ENCODE measurements at regions not wholly inside any gene's neighbourhood (a gene's known extent, or its start where the extent isn't known, plus 50 kb on each side); places are given as distances from the start of the nearest gene placed in this dataset.

DNA sequence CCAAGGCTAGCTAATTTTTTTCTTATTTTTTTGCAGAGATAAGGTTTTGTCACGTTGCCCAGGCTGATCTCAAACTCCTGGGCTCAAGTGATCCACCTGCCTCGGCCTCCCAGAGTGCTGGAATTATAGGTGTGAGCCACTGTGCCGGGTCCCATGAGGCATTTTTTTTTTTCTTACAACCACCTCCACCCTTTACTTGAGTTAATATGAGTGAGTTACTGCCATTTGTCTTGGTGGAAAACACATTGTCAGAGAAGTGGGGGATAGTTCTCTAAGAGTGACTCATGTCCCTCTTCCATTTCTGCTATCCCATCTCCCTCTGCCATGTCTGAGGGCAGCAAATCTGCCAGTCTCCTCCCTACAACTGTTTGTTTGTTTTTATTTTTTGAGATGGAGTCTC, 163.4 kb upstream of the CLINT1 start:
- peaks cover 19% of the 10 kb centered on the region for H3K4me1 ChIP-seq (ENCODE audit: insufficient read depth, low read length)
- ATAC-seq (no peak), DNase-seq (no peak)
- peaks cover 24% of the 10 kb centered on the region for H3K27me3 ChIP-seq (ENCODE audit: low read length)
- POLR2A ChIA-PET (ENCODE audit: unreplicated experiment), result no interaction called here
- no peak overlapping the region for H3K9ac ChIP-seq (ENCODE audit: low read length)
- no peaks in the 10 kb centered on the region for H3F3A ChIP-seq (ENCODE audit: low read length, unreplicated experiment)
- H3K9me2 ChIP-seq (replicated peaks; ENCODE audit: low read length), result no peaks in the 10 kb centered on the region
- CTCF ChIA-PET, result no interaction called here
- no peaks in the 10 kb centered on the region for H4K20me1 ChIP-seq (ENCODE audit: low read length)
- H3K79me2 ChIP-seq (ENCODE audit: low read length), result no peaks in the 10 kb centered on the region
- no peak overlapping the region for H3K4me3 ChIP-seq (ENCODE audit: low read length)
- TF ChIP-seq, protein P1, sequence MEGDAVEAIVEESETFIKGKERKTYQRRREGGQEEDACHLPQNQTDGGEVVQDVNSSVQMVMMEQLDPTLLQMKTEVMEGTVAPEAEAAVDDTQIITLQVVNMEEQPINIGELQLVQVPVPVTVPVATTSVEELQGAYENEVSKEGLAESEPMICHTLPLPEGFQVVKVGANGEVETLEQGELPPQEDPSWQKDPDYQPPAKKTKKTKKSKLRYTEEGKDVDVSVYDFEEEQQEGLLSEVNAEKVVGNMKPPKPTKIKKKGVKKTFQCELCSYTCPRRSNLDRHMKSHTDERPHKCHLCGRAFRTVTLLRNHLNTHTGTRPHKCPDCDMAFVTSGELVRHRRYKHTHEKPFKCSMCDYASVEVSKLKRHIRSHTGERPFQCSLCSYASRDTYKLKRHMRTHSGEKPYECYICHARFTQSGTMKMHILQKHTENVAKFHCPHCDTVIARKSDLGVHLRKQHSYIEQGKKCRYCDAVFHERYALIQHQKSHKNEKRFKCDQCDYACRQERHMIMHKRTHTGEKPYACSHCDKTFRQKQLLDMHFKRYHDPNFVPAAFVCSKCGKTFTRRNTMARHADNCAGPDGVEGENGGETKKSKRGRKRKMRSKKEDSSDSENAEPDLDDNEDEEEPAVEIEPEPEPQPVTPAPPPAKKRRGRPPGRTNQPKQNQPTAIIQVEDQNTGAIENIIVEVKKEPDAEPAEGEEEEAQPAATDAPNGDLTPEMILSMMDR (conservative IDR thresholded peaks at IDR 0.05; ENCODE audit: low read depth, low read length), result no peak
- TF ChIP-seq EZH2phosphoT487 (IDR thresholded peaks at IDR 0.05; ENCODE audit: borderline replicate concordance, low read length) (no peak), EZH2 (IDR thresholded peaks at IDR 0.05; ENCODE audit: low read length, unreplicated experiment) (no peak)
- intact Hi-C loops (cut with micrococcal nuclease), result no loop called here
- BruUV-seq (replicated peaks), result no TSS peak
- no peaks in the 10 kb centered on the region for H3K9me3 ChIP-seq (ENCODE audit: low read length)
- H3K36me3 ChIP-seq (ENCODE audit: low read depth, low read length), result no peaks in the 10 kb centered on the region
- H3K27ac ChIP-seq (ENCODE audit: low read length), result no peak overlapping the region
- no peak overlapping the region for H3K4me2 ChIP-seq (ENCODE audit: low read length)
- H2AFZ ChIP-seq (ENCODE audit: low read length), result no peak overlapping the region

DNA sequence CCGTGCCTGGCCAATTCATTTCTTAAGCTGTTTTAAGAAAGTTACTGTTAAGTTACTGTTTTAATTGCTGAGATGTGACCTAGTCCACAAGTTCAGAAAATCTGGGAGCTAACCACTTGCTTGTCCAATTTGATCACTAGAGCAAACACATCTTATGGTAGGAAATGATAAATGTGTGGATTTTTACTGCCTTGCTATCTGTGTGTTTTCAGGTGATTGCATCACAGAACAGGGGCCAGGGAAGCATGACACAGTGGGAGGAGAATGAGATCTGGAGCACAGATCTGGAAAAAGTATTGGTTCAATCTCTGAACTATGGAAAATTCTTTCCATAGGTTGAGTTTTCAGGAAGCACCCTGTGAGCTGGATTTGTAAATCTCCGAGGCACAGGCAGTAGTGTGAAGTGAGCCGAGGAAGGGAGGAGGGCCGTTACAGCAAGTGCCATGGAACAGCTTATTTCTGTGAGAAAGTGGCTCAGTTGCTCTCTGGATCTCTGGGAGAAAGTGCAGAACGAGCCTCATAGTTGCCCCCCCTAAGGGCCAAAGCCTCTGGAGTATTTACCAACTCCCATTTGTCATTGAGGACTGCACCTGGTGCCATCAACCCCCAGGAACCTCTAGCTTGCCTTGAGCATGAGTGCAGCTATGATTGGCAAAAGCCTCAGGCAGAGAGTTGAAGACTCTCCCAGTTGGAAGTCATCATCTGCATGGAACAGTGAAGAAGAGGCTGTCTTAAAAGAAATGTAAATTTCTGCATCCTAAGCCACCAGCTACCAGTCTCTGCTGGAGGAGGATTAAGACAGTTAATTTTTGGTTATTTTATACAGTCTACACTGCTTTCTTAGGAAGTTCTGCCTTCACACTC, 161.8 kb upstream of the CLINT1 start:
- Histone ChIP-seq H2AFZ (ENCODE audit: low read length) (no peak overlapping the region), H3K9me2 (replicated peaks; ENCODE audit: low read length) (no peaks in the 10 kb centered on the region), H3K4me2 (ENCODE audit: low read length) (no peak overlapping the region), H3K27me3 (ENCODE audit: low read length) (peaks cover 15% of the 10 kb centered on the region; the same call in 1 of the 2 replicates), H3K79me2 (ENCODE audit: low read length) (no peaks in the 10 kb centered on the region), H3K27ac (ENCODE audit: low read length) (no peak overlapping the region), H3K4me3 (ENCODE audit: low read length) (no peak overlapping the region), H3K4me1 (ENCODE audit: insufficient read depth, low read length) (peaks cover 19% of the 10 kb centered on the region), H3F3A (ENCODE audit: low read length, unreplicated experiment) (no peaks in the 10 kb centered on the region), H3K9ac (ENCODE audit: low read length) (no peak overlapping the region), H3K9me3 (ENCODE audit: low read length) (no peaks in the 10 kb centered on the region), H3K36me3 (ENCODE audit: low read depth, low read length) (no peaks in the 10 kb centered on the region), H4K20me1 (ENCODE audit: low read length) (no peaks in the 10 kb centered on the region)
- ATAC-seq (no peak), DNase-seq (no peak)
- CTCF ChIA-PET, result no interaction called here
- POLR2A ChIA-PET (ENCODE audit: unreplicated experiment), result no interaction called here
- TF ChIP-seq EZH2 (IDR thresholded peaks at IDR 0.05; ENCODE audit: low read length, unreplicated experiment), result no peak
- TF ChIP-seq EZH2phosphoT487 (IDR thresholded peaks at IDR 0.05; ENCODE audit: borderline replicate concordance, low read length), result no peak
- TF ChIP-seq, protein P1 (conservative IDR thresholded peaks at IDR 0.05; ENCODE audit: low read depth, low read length), result no peak
- intact Hi-C loops (cut with micrococcal nuclease), result no loop called here
- no TSS peak for BruUV-seq (replicated peaks)

DNA sequence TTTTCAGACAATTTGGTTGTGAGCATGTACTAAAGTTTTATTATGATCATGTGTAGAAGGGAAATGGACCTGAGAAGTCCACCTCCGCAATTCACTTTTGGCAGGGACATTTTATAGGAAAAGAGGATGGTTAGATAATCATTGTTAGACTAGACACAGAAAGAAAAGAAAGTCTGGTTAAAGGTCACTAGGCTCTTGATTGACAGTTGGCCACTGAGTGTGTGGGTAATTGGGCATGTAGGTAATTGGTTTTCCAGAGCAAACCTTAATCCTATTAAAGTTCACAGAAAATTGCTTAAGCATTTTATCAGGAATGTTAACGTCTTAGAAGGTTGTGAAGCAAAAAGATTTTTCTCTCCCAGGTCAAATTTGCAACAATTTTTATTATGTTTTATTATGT, 158.5 kb upstream of the CLINT1 start:
- TF ChIP-seq EZH2 (IDR thresholded peaks at IDR 0.05; ENCODE audit: low read length, unreplicated experiment), result no peak
- TF ChIP-seq, protein P1 (conservative IDR thresholded peaks at IDR 0.05; ENCODE audit: low read depth, low read length), result no peak
- H3K27ac ChIP-seq (ENCODE audit: low read length), result no peak overlapping the region
- H4K20me1 ChIP-seq (ENCODE audit: low read length), result no peaks in the 10 kb centered on the region
- no peak overlapping the region for H3K4me2 ChIP-seq (ENCODE audit: low read length)
- POLR2A ChIA-PET (ENCODE audit: unreplicated experiment), result no interaction called here
- peaks cover 2% of the 10 kb centered on the region; the same call in 1 of the 2 replicates for H3K4me1 ChIP-seq (ENCODE audit: insufficient read depth, low read length)
- no peak overlapping the region for H3K9ac ChIP-seq (ENCODE audit: low read length)
- H3K9me3 ChIP-seq (ENCODE audit: low read length), result no peaks in the 10 kb centered on the region
- no peaks in the 10 kb centered on the region for H3F3A ChIP-seq (ENCODE audit: low read length, unreplicated experiment)
- H3K9me2 ChIP-seq (replicated peaks; ENCODE audit: low read length), result no peaks in the 10 kb centered on the region
- intact Hi-C loops (cut with micrococcal nuclease), result loop anchor here (10.0 kb wide), 1 partner anchor 157 kb away; no protein-coding TSS in a partner anchor
- ATAC-seq (no peak), DNase-seq (no peak)
- H3K4me3 ChIP-seq (ENCODE audit: low read length), result no peak overlapping the region
- no peaks in the 10 kb centered on the region for H3K36me3 ChIP-seq (ENCODE audit: low read depth, low read length)
- H3K79me2 ChIP-seq (ENCODE audit: low read length), result no peaks in the 10 kb centered on the region
- 0 out of 2 replicates have a peak, but pooled peaks cover 12% of the 10 kb centered on the region for H3K27me3 ChIP-seq (ENCODE audit: low read length)
- BruUV-seq (replicated peaks), result no TSS peak
- CTCF ChIA-PET, result no interaction called here
- H2AFZ ChIP-seq (ENCODE audit: low read length), result no peak overlapping the region

Data from PC-3 (cell line).